Motor neuron (in vitro differentiated cells): ENCODE measurements at regions not wholly inside any gene's neighbourhood (a gene's known extent, or its start where the extent isn't known, plus 50 kb on each side); places are given as distances from the start of the nearest gene placed in this dataset.

ENCODE experiments used
- ATAC-seq, 8 experiments: fragments of 200-7000 bp; cut with Tn5 transposase; replicated peaks in 6 of 8; 2 replicates each; pipeline ENCODE4 v1.8.0; 2021; ENCODE audit warnings: mild to moderate bottlenecking in 8 of 8, moderate library complexity in 8 of 8
- H3K27ac ChIP-seq, 2 donors: fragments of 250-450 bp; sonication (Bioruptor Pico); 2 replicates each; pipeline ENCODE4 v1.9.0; 2021; ENCODE audit warnings: antibody characterized with exemption in 2 of 2, mild to moderate bottlenecking in 2 of 2, moderate library complexity in 1 of 2
- H3K4me1 ChIP-seq, 2 donors: fragments of 250-450 bp; sonication (Bioruptor Pico); replicated peaks in 1 of 2; 2 replicates each; pipeline ENCODE4 v1.6.1; 2021; ENCODE audit warnings: antibody characterized with exemption in 2 of 2, mild to moderate bottlenecking in 2 of 2, moderate library complexity in 1 of 2
- H3K4me3 ChIP-seq, 5 donors: fragments of 250-450 bp; sonication (Bioruptor Pico); 2 replicates each; pipeline ENCODE4 v1.9.0; 2021; ENCODE audit warnings: antibody characterized with exemption in 5 of 5, mild to moderate bottlenecking in 5 of 5, moderate library complexity in 4 of 5
- WGBS, 10 experiments: fragments of 450-650 bp; shearing (Covaris generic); methylation state at CpG; one replicate each; pipeline ENCODE4 v1.0.0; 2022; 5-methylcytosine and 5-hydroxymethylcytosine counted together
- in situ Hi-C, 9 experiments: fragments of 400-800 bp; cut with MboI; loops; one replicate each; pipeline ENCODE4 v1.15.0; 2021; ENCODE audit warnings: low sequenced_read_pairs in 9 of 9, low pct_unique_long_range_greater_than_20kb in 2 of 9; ENCODE audit not compliant: unreplicated experiment in 9 of 9

DNA sequence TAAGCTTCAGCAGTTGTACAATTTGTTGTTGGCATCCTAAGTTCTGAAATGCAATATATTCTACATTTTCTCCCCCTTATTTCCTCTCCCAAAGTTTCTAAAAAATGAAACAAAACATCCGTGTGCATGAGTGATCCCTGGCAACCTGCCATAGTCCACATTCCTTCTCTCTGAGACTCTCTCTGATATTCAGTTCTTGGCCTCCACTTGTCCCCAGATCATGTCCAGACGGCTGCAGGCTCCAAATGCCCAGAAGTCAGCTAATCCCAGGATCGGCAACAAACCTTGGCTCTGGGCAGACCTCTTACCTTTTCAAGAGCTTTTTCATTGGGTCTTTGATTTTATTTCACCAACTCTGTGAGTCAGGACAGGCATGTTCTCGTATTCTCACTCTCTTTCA lies 187.8 kb downstream of the ETS2 start:
- 0 to 100% (median 93%) methylated on average over 1 to 4 of the region's 4 CpGs; no CpG with 5 or more reads in 3 of the 10 experiments for WGBS, 10 experiments
- in situ Hi-C loops, result no loop called here
- peak in 3 of 8 experiments; percentile 20 to 53 (median 41) for ATAC-seq

GRCh38 chr21:38992737-38993136 lies 187.0 kb downstream of the ETS2 start:
- Histone ChIP-seq H3K4me3 (no peak overlapping the region), H3K4me1 (peaks cover 37 to 40% of the 10 kb centered on the region in 2 donors), H3K27ac (no peak overlapping the region)
- ATAC-seq, result peak in 1 of 8 experiments; percentile 17
- WGBS, 10 experiments, result 0 to 100% (median 51%) methylated on average over 1 to 3 of the region's 3 CpGs; no CpG with 5 or more reads in 3 of the 10 experiments
- in situ Hi-C loops, result no loop called here

More for the DNA sequence above, 187.8 kb downstream of the ETS2 start:
- Histone ChIP-seq H3K27ac (no peak overlapping the region), H3K4me3 (no peak overlapping the region), H3K4me1 (peaks cover 29 to 32% of the 10 kb centered on the region in 2 donors)

DNA sequence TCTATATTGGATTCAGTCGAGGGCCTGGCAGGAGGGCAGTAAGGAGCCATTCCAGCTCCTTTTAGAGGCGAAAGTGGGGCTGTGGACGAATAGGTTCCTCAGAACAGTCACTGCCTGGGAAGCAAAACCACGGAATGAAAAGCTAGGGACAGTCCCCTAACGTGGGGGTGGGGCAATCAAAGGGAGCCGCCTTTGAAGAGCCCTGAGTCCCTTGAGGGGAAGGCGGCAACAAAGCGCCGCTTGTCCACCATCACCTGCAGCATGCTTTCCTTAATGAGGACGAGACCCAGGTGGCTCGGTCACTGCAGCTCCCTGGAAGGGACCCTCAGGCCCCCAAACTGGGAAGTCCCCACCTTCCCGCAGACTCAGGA lies 184.7 kb downstream of the ETS2 start:
- H3K27ac ChIP-seq, result no peak overlapping the region
- no peak overlapping the region for H3K4me3 ChIP-seq
- WGBS, 10 experiments, result 0 to 67% (median 42%) methylated on average over 1 to 4 of the region's 12 CpGs; no CpG with 5 or more reads in 2 of the 10 experiments
- peaks cover 49 to 50% of the 10 kb centered on the region in 2 donors for H3K4me1 ChIP-seq
- in situ Hi-C loops, result no loop called here
- ATAC-seq, result peak in 2 of 8 experiments; percentile 15 to 16

- H3K4me3 ChIP-seq, result no peak overlapping the region
- H3K4me1 ChIP-seq, result peaks cover 53% of the 10 kb centered on the region in 2 donors
- H3K27ac ChIP-seq, result peak overlapping the region in 1 of 2 donors; percentile 3
- WGBS, 10 experiments, result 3 to 29% (median 6%) methylated on average over 2 to 14 of the region's 17 CpGs; no CpG with 5 or more reads in 3 of the 10 experiments
- in situ Hi-C loops, result no loop called here
- peak; percentile 14 to 71 (median 62) for ATAC-seq
Observed at GRCh38 chr21:38989745-38990423, 184.2 kb downstream of the ETS2 start.

DNA sequence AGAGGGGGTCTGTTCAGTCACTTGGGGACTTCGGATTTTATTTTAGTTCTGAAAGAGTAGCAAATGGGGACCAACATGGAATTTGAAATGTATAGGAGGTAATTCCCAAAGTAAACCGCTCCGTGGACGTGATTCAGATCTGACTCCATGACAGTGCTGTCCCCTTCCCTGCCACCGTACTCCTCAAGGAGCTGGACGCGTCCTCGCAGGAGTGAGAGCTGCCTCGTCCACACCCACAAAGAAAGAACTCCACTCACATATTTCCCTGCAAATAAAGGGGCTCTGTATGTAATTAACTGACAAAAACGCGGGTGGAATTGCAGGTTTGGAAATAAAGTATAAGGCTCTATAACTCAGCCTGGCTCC lies 183.6 kb downstream of the ETS2 start:
- Histone ChIP-seq H3K27ac (no peak overlapping the region), H3K4me3 (no peak overlapping the region), H3K4me1 (peaks cover 57% of the 10 kb centered on the region in 2 donors)
- peak in 4 of 8 experiments; percentile 1 to 12 (median 12) for ATAC-seq
- in situ Hi-C loops, result no loop called here
- whole genome bisulfite sequencing, 10 experiments, result 10 to 94% (median 61%) methylated on average over 2 to 8 of the region's 11 CpGs; no CpG with 5 or more reads in 2 of the 10 experiments

DNA sequence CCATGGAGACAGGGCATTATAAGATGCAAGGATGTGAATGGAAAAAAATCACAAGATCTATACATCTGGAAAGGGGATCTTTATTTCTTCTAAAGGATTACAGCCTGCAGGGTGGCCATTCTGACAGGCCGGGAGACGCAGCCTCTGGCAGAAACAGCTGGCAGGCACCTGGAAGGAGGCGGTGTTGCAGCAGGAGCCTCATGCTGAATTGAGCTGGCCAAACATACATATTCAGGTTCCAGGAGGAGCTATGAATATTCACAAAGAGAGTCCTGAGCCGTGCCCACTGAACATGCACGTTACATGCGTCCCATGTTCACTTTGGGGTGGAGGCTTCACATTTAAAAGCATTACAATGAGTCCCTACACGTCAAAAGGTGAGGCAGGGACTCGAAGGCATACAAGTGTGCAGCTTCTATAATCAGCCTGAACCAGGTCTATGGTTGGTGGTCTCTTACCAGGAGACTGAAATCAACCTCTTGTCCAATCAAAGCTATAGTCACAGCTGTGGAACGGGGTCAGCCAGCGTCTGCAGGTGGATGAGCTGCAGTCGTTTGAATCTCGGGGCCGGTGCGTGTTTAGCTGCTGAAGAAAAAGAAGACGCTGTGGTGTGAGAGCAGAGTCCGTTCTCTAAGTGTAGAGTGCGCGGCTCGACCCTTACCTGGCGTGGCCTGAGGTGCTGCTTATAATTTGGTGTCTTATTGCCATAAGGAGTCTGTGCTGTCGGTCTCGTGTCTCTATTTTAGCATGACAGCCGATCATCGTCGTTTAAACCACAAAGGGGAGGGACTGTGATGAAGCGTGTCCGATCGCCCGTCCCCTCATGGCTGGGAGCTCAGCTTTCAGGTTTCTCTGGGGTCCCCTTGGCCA lies 183.0 kb downstream of the ETS2 start:
- WGBS, 10 experiments, result 0 to 87% (median 65%) methylated on average over 2 to 19 of the region's 29 CpGs
- H3K4me3 ChIP-seq, result no peak overlapping the region
- H3K27ac ChIP-seq, result no peak overlapping the region
- ATAC-seq, result peak in 6 of 8 experiments; percentile 12 to 77 (median 22)
- in situ Hi-C loops, result no loop called here
- H3K4me1 ChIP-seq, result peaks cover 57 to 61% of the 10 kb centered on the region in 2 donors

DNA sequence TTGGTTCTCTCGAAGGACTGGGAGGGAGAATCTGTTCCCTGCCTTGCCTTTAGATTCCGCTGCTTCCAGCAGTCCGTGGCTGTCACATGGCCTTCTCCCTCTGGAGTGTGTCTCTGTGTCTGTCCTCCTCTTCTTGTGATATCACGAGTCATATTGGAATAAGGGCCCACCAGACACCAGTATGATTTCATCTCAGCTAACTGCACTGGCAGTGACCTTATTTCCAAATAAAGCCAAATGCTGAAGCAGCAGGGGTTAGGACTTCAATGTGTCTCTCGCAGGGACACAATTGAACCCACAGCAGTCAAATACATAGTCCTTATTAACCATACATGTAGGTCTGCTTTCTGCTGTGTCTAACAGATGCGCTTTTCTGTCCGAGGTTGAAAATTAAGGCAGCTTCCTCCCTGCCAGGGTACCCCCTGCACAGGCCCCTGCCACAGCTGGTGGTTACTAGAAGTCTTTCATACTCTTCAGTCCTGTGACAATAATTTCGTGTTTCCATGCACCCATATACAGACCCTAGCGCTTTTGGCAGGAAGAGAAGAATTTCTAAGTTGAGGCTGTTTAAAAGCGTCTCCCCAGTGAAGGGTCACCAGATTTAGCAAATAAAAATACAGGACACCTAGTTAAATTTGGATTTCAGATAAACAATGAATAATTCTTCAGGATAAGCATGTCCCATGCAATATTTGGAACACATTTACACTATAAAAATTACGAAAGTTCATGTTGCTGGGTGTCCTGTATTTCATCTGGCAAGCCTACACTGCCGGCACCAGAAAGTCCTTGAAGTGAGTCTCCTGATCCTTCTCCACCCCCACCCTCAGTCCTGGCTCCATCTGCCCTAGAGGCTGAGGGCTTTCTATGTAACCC lies 182.1 kb downstream of the ETS2 start:
- 0 to 76% (median 58%) methylated on average over 1 to 10 of the region's 12 CpGs for WGBS, 10 experiments
- ATAC-seq, result peak in 5 of 8 experiments; percentile 29 to 55 (median 34)
- in situ Hi-C loops, result no loop called here
- Histone ChIP-seq H3K27ac (no peak overlapping the region), H3K4me3 (no peak overlapping the region), H3K4me1 (peaks cover 56 to 61% of the 10 kb centered on the region in 2 donors)

DNA sequence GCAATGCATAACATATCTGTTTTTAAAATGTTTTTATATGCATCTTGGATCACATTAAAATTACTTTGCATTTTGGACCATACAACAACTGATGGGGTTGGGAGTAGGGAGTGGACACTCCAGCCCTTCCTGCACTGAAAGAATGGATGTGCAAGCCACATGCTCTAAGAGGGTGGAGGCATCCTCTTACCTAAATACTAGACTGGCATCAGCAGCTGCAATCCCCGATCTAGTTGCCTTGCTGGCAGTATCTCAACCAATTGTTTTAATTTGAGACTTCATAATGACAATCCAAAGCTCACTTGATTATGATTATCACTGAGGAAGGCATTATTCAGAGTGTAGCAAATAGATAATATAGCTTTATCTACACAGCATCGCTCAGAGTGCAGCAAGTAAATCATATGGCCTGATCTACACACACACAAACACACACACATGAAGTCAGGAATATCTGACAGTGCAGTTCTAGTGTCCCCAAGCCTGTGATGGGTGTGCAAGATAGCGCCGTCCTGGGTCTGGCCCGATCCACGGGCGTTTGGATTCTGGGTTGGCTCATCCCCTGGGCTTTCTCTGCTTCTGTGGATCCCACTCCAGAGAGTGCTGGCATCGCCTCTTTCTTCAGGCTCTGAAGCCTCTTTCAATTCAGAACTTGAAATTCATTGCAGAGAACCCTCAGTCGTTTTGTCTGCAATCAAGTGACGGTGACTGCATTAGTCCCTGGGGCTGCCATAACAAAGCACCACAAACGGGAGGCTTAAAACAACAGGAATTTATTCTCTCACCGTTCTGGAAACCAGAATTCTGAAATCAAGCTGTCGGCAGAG lies 181.3 kb downstream of the ETS2 start:
- peak in 5 of 8 experiments; percentile 1 to 15 (median 7) for ATAC-seq
- H3K4me1 ChIP-seq, result peaks cover 50 to 56% of the 10 kb centered on the region in 2 donors
- no peak overlapping the region for H3K27ac ChIP-seq
- in situ Hi-C loops, result no loop called here
- H3K4me3 ChIP-seq, result no peak overlapping the region
- 37 to 100% (median 65%) methylated on average over 1 to 10 of the region's 13 CpGs; no CpG with 5 or more reads in 1 of the 10 experiments for WGBS, 10 experiments

DNA sequence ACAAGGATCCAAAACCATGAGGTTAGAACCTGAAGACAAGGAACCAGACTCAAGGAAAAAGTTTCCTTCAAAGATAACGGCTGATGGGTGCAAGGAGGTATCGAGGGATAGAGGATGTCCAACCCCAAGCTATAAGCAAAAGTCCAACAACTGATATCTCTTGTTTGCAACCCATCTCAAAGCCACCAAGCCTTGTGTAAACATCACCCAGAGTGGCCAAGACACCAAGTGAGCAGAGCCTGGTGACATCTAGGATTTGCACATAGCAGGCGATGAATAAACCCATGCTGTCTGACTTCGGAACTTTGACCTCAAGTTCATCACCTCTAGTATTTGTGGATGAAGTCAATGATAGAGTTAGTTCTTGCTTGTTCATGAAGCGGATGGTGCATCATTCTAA lies 180.7 kb downstream of the ETS2 start:
- in situ Hi-C loops, result no loop called here
- ATAC-seq, result no peak
- Histone ChIP-seq H3K4me3 (no peak overlapping the region), H3K27ac (no peak overlapping the region), H3K4me1 (peaks cover 50 to 56% of the 10 kb centered on the region in 2 donors)
- 80 to 100% (median 94%) methylated on average over 1 to 5 of the region's 5 CpGs; no CpG with 5 or more reads in 1 of the 10 experiments for WGBS, 10 experiments

DNA sequence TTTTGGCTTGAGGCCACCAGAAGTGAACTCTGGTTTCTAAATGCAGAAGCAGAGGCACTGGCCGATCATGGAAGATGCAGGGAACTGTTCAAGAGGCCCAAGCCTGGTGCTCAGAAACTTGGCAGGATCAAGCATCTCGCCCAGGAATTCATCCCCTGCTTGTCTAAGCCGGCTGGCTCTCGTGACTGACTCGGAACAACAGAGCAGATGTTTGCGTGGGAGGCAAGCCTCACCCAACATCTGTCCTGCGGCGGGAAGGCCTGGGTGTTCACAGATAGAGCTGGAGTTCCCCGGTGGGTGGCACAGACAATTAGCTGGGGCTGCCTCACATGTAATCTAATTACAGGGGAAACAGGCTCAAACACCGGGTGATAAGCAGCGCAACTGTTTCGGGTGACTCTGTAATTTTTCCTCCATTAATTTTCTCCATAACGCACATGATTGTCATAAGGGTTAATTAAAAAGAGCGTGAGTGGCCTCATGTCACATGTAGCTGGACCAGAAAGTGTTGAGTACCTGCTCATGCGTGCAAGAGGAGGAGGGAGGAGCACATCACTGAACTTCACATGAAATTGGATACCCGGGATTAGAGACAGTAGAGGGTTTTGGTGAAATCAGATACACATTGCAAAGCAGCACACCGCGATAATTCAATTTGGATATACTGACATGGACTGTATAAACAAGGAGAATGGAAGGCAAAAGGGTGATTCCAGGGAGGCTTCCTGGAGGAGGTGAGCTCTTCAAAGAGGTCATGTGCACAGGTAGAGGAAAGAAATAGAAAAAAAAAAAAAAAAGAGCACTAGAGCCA lies 180.0 kb downstream of the ETS2 start:
- in situ Hi-C loops, result no loop called here
- peaks cover 47 to 54% of the 10 kb centered on the region in 2 donors for H3K4me1 ChIP-seq
- no peak overlapping the region for H3K4me3 ChIP-seq
- no peak overlapping the region for H3K27ac ChIP-seq
- WGBS, 10 experiments, result 0 to 100% (median 79%) methylated on average over 3 to 15 of the region's 18 CpGs
- ATAC-seq, result peak in 3 of 8 experiments; percentile 18 to 66 (median 62)

GRCh38 chr21:38984982-38985567 lies 179.3 kb downstream of the ETS2 start:
- Histone ChIP-seq H3K27ac (no peak overlapping the region), H3K4me1 (peaks cover 40 to 48% of the 10 kb centered on the region in 2 donors), H3K4me3 (no peak overlapping the region)
- in situ Hi-C loops, result no loop called here
- 0 to 100% (median 64%) methylated on average over 1 to 8 of the region's 11 CpGs for WGBS, 10 experiments
- peak in 6 of 8 experiments; percentile 15 to 50 (median 24) for ATAC-seq
